ELR (cell line): ENCODE measurements at regions not wholly inside any gene's neighbourhood (a gene's known extent, or its start where the extent isn't known, plus 50 kb on each side); places are given as distances from the start of the nearest gene placed in this dataset.
"Not testable (repeated sequence)": the region's sequence is repeated elsewhere in the genome, so short reads cannot be mapped to it uniquely, and the experiment has no call there.

ENCODE experiments used
- DNase-seq: peaks from one replicate; pipeline ENCODE4 v3.0.0-alpha.2; 2015; ENCODE audit warnings: low read depth

- no peak for DNase-seq
Observed at GRCh38 chr21:23982546-23982945, 1624.7 kb downstream of the MRPL39 start.

DNA sequence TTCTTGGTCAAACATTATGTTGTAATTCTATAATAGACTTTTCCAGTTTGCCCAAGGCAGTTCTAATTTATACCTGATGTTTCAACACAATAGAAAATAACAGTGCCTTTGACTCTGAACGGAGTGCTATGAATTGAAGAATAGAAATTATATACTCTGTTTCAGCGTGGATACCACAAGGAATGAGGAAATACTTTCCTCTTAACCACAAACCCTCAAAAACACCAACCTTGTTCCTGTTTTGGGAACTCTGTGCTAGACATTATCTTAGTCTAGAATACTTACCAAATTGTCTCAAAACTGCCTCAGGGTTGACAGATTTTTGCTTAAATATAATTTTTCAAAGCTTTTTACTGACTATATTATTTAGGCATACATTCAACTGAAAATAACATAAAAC lies 1629.3 kb downstream of the MRPL39 start:
- peak; percentile 2 for DNase-seq

- DNase-seq: peak; percentile 49
Observed at GRCh38 chr21:23968722-23969647, 1638.3 kb downstream of the MRPL39 start.

DNA sequence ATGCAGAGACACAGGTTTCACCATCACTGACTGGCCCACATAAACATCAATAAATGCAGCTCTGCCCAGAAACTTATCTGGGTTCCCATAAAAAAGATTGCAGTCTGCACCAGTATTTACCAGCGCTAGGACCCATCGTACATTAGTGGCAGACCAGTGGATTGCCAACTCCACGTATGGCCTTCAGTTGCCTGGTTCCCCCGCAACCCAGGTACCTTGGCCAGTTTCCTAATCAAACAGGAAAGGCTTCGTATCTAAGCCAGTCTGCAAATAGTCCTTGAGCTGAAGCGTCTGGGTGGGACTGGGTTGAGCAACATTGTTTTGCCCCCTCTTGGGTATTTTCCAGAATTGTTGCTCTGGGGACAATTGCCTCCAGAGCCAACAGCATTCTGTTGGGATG lies 1639.3 kb downstream of the MRPL39 start:
- no peak for DNase-seq

DNA sequence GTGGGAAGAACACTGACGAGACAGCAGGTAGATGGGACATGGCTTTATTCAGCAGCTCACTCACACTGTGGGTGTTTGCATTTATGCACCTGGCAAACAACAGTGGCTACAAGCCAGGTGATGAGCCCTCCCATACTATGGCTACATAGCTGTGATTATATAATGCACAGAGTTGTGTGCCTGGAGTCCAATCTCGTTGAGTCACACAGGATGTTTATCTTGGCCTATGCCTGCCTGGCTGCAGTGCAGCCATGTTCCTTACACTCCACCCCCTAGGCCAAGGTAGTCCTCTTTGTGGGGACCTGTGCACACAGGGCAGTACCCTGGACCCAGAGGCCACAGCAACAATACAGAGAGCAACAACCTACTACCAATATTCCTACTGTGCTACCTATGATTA lies 1643.8 kb downstream of the MRPL39 start:
- peak; percentile 15 for DNase-seq

DNA sequence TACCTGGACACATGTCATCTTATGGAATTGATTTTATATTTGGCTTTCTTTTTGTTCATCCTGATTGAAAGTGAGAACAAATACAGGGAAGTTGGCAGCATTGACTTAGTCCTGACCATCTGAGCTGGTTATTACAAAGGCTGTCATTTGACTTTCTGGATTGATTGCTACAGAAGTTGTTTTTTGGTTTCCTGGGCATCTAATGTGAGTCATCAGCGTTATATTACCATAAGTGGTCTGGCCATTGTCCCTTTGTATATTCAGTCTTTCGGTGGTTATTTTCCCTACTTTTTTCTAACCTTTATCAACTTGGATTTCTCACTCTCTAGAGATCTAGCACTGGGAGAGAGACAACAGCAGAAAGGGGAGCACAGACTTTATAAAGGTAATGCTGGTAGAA lies 1646.5 kb downstream of the MRPL39 start:
- DNase-seq: peak; percentile 8

- DNase-seq: peak; percentile 20
Observed at GRCh38 chr21:23955135-23955843, 1652.0 kb downstream of the MRPL39 start.

- no peak for DNase-seq
Observed at GRCh38 chr21:23952269-23952668, 1655.0 kb downstream of the MRPL39 start.

DNA sequence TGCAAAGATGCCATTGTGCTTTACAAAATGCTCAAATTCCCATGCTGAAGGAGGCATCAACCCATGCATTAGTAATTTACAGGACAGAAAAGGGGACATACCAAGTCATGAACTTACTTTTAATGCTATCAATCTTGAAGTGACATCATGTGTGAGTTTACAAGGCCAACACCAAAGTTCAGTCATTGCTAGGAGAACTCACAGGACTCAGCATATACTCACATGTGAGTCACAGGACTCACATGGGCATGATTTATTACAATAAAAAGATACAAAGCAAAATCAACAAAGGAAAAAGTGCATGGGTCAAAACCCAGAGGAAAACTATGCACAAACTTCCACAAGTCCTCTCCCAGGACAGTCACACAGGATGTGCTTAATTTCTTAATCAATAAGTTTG lies 1656.0 kb downstream of the MRPL39 start:
- DNase-seq: peak; percentile 72

DNA sequence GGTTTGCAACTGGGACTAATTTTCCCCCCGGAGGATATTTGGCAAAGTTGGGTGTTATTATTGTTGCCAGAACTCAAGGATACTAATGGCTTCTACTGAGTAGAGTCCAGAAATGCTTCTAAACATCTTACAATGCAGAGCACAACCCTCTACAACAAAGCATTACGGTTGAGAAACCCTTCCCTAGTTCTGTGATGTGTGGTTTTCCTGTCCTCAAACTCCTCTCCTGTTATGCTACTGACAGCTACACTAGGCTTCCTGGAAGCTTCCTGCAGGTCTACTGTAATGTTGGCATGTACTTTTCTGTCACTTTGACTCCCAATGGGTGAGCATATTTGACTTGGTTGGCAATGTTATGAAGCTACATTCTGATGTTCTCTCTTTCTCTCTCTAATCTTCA lies 1656.9 kb downstream of the MRPL39 start:
- DNase-seq: no peak

GRCh38 chr21:23949493-23949892 lies 1657.8 kb downstream of the MRPL39 start:
- no peak for DNase-seq

GRCh38 chr21:23939369-23940065 lies 1667.8 kb downstream of the MRPL39 start:
- DNase-seq: no peak

- DNase-seq: no peak
Observed at GRCh38 chr21:23936991-23937390, 1670.3 kb downstream of the MRPL39 start.

GRCh38 chr21:23936224-23936623 lies 1671.1 kb downstream of the MRPL39 start:
- no peak for DNase-seq

GRCh38 chr21:23930565-23930964 lies 1676.7 kb downstream of the MRPL39 start:
- no peak for DNase-seq

- DNase-seq: not testable (repeated sequence)
Observed at GRCh38 chr21:23926430-23926829, 1680.9 kb downstream of the MRPL39 start.

DNA sequence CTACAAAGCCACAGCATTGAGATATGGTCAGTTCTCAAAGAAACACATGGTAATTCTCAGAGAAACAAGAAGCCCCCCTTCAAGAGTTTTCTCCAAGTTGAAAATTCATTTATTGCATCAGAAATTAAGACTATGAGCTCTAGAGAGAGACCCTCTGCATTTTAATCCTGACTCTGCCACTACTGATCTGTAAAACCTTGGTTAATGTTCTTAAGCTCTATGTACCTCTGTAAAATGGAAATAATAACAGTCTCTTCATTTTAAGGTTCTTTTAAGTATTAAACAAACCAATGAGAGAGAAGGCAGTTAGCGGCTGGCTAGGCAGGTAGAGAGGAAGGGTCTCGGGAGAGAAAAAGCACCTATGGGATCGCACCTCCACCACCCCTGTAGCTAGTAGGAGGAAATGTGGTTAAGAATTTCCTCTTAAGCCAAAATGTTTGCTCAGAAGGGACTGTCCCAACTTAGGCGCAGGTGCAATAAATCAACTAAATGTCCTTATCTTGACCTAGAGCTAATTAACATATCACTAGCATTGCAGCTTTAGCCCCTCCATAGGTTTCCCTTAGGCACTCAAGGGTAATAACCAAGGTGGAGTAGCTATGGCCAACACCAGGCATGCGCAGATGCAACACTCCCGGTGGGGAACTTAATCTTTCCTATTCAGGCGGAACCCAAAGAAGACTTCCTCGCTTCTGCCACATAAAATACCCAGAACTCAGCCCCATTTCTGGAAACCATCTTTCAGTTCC lies 1685.4 kb downstream of the MRPL39 start:
- no peak for DNase-seq

DNA sequence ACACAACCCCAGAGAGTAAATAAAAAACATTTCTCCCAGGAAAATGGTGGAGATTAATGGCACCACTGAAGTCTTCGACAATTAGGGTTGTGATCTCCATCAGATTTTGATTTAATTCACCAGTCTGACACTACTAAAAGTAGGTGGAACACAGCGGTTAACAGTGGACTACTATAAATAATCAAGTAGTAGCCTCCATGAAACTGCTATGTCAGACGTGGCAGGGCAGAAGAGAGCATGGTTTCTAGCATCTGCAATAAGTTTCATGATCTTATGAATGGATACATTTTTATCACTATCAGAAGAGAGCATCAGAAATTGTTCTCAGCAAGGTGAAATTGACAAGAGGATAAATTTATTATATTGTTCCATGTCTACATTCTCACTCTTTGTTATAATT lies 1706.6 kb downstream of the MRPL39 start:
- no peak for DNase-seq

DNA sequence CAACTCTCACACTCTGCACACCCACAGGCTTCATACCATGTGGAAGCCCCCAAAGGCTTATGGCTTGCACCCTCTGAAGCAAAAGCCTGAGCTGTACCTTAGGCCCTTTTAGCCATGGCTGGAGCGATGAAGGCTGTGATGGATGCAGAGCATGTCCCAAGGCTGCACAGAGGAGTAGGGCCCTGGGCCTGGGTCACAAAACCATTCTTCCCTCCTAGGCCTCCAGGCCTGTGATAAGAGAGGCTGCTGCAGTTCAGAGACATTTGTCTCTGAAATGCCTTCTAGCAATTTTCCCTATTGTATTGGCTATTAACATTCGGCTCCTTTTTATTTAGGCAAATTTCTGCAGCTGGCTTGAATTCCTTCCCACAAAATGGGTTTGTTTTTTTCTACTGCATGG lies 1707.7 kb downstream of the MRPL39 start:
- no peak for DNase-seq

GRCh38 chr21:23890652-23891051 lies 1716.6 kb downstream of the MRPL39 start:
- no peak for DNase-seq

GRCh38 chr21:23887725-23888306 lies 1719.5 kb downstream of the MRPL39 start:
- DNase-seq: peak; percentile 43
